ENCODE measurements at regions not wholly inside any gene's neighbourhood (a gene's known extent, or its start where the extent isn't known, plus 50 kb on each side); places are given as distances from the start of the nearest gene placed in this dataset.

- WGBS: 73% methylated on average over 1 of the region's 1 CpG
- intact Hi-C loops (cut with DNase I): no loop called here
- Histone ChIP-seq H3K4me1 (no peaks in the 10 kb centered on the region), H3K4me3 (no peak overlapping the region), H3K27ac (replicated peaks in 1 of 4) (no peak overlapping the region), H3K27me3 (no peaks in the 10 kb centered on the region), H3K9me3 (no peaks in the 10 kb centered on the region), H3K36me3 (no peaks in the 10 kb centered on the region)
- TF ChIP-seq, protein P1, sequence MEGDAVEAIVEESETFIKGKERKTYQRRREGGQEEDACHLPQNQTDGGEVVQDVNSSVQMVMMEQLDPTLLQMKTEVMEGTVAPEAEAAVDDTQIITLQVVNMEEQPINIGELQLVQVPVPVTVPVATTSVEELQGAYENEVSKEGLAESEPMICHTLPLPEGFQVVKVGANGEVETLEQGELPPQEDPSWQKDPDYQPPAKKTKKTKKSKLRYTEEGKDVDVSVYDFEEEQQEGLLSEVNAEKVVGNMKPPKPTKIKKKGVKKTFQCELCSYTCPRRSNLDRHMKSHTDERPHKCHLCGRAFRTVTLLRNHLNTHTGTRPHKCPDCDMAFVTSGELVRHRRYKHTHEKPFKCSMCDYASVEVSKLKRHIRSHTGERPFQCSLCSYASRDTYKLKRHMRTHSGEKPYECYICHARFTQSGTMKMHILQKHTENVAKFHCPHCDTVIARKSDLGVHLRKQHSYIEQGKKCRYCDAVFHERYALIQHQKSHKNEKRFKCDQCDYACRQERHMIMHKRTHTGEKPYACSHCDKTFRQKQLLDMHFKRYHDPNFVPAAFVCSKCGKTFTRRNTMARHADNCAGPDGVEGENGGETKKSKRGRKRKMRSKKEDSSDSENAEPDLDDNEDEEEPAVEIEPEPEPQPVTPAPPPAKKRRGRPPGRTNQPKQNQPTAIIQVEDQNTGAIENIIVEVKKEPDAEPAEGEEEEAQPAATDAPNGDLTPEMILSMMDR (IDR thresholded peaks at IDR 0.05): no peak
- no peak for TF ChIP-seq POLR2AphosphoS5 (IDR thresholded peaks at IDR 0.05)
- no peak for TF ChIP-seq EP300 (IDR thresholded peaks at IDR 0.05)
- no peak for TF ChIP-seq POLR2A (IDR thresholded peaks at IDR 0.05; ENCODE audit: low read depth)
- no peak for DNase-seq (ENCODE audit: extremely low spot score)
Observed at GRCh38 chr12:16870845-16871244, 264.9 kb upstream of the LMO3 start.

- intact Hi-C loops (cut with DNase I): no loop called here
- no peak for TF ChIP-seq EP300 (IDR thresholded peaks at IDR 0.05)
- no peak for TF ChIP-seq POLR2A (IDR thresholded peaks at IDR 0.05; ENCODE audit: low read depth)
- TF ChIP-seq POLR2AphosphoS5 (IDR thresholded peaks at IDR 0.05): no peak
- TF ChIP-seq, protein P1 (IDR thresholded peaks at IDR 0.05): no peak
- H3K27ac ChIP-seq (replicated peaks in 1 of 4): no peak overlapping the region
- H3K9me3 ChIP-seq: no peaks in the 10 kb centered on the region
- no peaks in the 10 kb centered on the region for H3K36me3 ChIP-seq
- no peaks in the 10 kb centered on the region for H3K27me3 ChIP-seq
- DNase-seq (ENCODE audit: extremely low spot score): no peak
- no peak overlapping the region for H3K4me3 ChIP-seq
- H3K4me1 ChIP-seq: no peaks in the 10 kb centered on the region
Observed at GRCh38 chr12:16863742-16864141, 257.8 kb upstream of the LMO3 start.

DNA sequence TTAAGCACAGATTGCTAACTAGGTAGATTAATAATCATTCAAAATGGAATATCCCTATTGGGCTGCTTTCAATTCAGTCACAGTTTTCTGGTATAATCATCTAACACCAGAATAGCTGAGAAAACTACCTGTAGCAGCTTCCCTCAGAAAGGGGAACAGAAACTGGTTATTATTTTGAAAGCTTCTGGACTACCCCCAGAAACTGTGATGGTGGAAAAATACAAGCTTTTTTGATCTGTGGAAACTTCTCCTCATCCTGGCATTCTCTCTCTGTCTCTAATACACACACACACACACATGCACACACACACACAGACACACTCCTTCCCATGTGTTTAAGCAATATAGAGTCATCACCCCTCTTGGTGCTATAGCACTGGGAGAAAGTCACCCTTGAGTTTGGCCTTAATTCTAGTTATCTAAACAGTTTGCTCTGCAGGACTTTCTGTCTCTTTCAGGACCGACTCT is 251.5 kb upstream of the LMO3 start:
- no peaks in the 10 kb centered on the region for H3K4me1 ChIP-seq
- no peaks in the 10 kb centered on the region for H3K36me3 ChIP-seq
- TF ChIP-seq EP300 (IDR thresholded peaks at IDR 0.05) (no peak), POLR2AphosphoS5 (IDR thresholded peaks at IDR 0.05) (no peak), POLR2A (IDR thresholded peaks at IDR 0.05; ENCODE audit: low read depth) (no peak)
- TF ChIP-seq, protein P1 (IDR thresholded peaks at IDR 0.05): no peak
- H3K27me3 ChIP-seq: no peaks in the 10 kb centered on the region
- no peak overlapping the region for H3K27ac ChIP-seq (replicated peaks in 1 of 4)
- WGBS: 48% methylated on average over 1 of the region's 1 CpG
- intact Hi-C loops (cut with DNase I): no loop called here
- H3K4me3 ChIP-seq: no peak overlapping the region
- no peaks in the 10 kb centered on the region for H3K9me3 ChIP-seq
- DNase-seq (ENCODE audit: extremely low spot score): no peak

DNA sequence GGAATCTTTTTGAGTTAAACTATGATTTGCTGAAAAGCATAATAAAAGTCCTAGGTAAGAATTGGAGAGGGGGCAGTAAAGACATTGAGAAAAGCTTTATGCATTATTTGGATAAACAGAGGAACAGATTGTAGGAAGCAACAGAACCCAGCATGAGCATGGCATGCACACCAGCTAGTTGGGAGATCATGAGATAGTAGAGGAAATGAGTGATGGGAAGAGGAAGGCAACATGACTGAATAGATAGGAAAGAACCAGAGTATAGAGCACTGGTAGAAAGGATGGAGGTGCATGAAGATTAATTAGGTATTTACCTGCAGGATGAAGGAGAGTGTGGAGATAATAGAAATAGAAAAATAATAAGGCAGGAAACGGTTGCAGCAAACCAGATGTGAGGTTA is 248.5 kb upstream of the LMO3 start:
- TF ChIP-seq POLR2A (IDR thresholded peaks at IDR 0.05; ENCODE audit: low read depth) (no peak), EP300 (IDR thresholded peaks at IDR 0.05) (no peak), POLR2AphosphoS5 (IDR thresholded peaks at IDR 0.05) (no peak)
- TF ChIP-seq, protein P1 (IDR thresholded peaks at IDR 0.05): no peak
- DNase-seq (ENCODE audit: extremely low spot score): no peak
- intact Hi-C loops (cut with DNase I): no loop called here
- Histone ChIP-seq H3K4me3 (no peak overlapping the region), H3K36me3 (no peaks in the 10 kb centered on the region), H3K27me3 (no peaks in the 10 kb centered on the region), H3K27ac (replicated peaks in 1 of 4) (no peak overlapping the region), H3K4me1 (no peaks in the 10 kb centered on the region), H3K9me3 (no peaks in the 10 kb centered on the region)
- 30% methylated on average over 1 of the region's 1 CpG for WGBS

- no peaks in the 10 kb centered on the region for H3K27me3 ChIP-seq
- intact Hi-C loops (cut with DNase I): no loop called here
- H3K9me3 ChIP-seq: no peaks in the 10 kb centered on the region
- DNase-seq (ENCODE audit: extremely low spot score): no peak
- no peaks in the 10 kb centered on the region for H3K4me1 ChIP-seq
- TF ChIP-seq POLR2AphosphoS5 (IDR thresholded peaks at IDR 0.05): no peak
- TF ChIP-seq EP300 (IDR thresholded peaks at IDR 0.05): no peak
- TF ChIP-seq, protein P1 (IDR thresholded peaks at IDR 0.05): no peak
- no peak for TF ChIP-seq POLR2A (IDR thresholded peaks at IDR 0.05; ENCODE audit: low read depth)
- H3K36me3 ChIP-seq: no peaks in the 10 kb centered on the region
- WGBS: 74% methylated on average over 2 of the region's 2 CpGs
- H3K27ac ChIP-seq (replicated peaks in 1 of 4): no peak overlapping the region
- no peak overlapping the region for H3K4me3 ChIP-seq
Observed at GRCh38 chr12:16849473-16849872, 243.5 kb upstream of the LMO3 start.
